GM23248 (cell line): ENCODE measurements at regions not wholly inside any gene's neighbourhood (a gene's known extent, or its start where the extent isn't known, plus 50 kb on each side); places are given as distances from the start of the nearest gene placed in this dataset.

ENCODE experiments used
- DNase-seq: peaks from one replicate; pipeline ENCODE4 v3.0.0-alpha.2; 2015
- H2AFZ ChIP-seq: fragments of 200-600 bp; sonication (generic); 2 replicates; pipeline ENCODE4 v1.6.1; 2016; ENCODE audit warnings: antibody characterized with exemption
- H3F3A ChIP-seq: fragments of 200-600 bp; sonication (generic); 2 replicates; pipeline ENCODE4 v1.6.1; 2016; ENCODE audit warnings: mild to moderate bottlenecking, antibody characterized with exemption, mixed run types; ENCODE audit not compliant: insufficient read depth
- H3K27ac ChIP-seq: fragments of 200-600 bp; sonication (generic); 2 replicates; pipeline ENCODE4 v1.5.1; 2016; ENCODE audit warnings: mild to moderate bottlenecking
- H3K27me3 ChIP-seq: fragments of 200-600 bp; sonication (generic); replicated peaks from 2 replicates; pipeline ENCODE4 v1.6.1; 2016; ENCODE audit warnings: mild to moderate bottlenecking; ENCODE audit not compliant: insufficient read depth
- H3K36me3 ChIP-seq: fragments of 200-600 bp; sonication (generic); 2 replicates; pipeline ENCODE4 v1.6.1; 2016; ENCODE audit warnings: low read depth, mild to moderate bottlenecking
- H3K4me1 ChIP-seq: fragments of 200-600 bp; sonication (generic); 2 replicates; pipeline ENCODE4 v1.6.1; 2016; ENCODE audit warnings: mild to moderate bottlenecking; ENCODE audit not compliant: insufficient read depth
- H3K4me2 ChIP-seq: fragments of 200-600 bp; sonication (generic); one replicate; pipeline ENCODE4 v1.6.1; 2016; ENCODE audit warnings: mild to moderate bottlenecking; ENCODE audit not compliant: unreplicated experiment
- H3K4me3 ChIP-seq: fragments of 200-600 bp; sonication (generic); 2 replicates; pipeline ENCODE4 v1.5.1; 2016; ENCODE audit warnings: mild to moderate bottlenecking
- H3K79me2 ChIP-seq: fragments of 200-600 bp; sonication (generic); 2 replicates; pipeline ENCODE4 v1.6.1; 2016; ENCODE audit warnings: mild to moderate bottlenecking; ENCODE audit not compliant: insufficient read depth
- H3K9ac ChIP-seq: fragments of 200-600 bp; sonication (generic); 2 replicates; pipeline ENCODE4 v1.6.1; 2016; ENCODE audit warnings: mild to moderate bottlenecking
- H3K9me2 ChIP-seq: fragments of 200-600 bp; sonication (generic); 2 replicates; pipeline ENCODE4 v1.6.1; 2016; ENCODE audit warnings: mixed run types, mild to moderate bottlenecking, moderate library complexity; ENCODE audit not compliant: insufficient read depth
- H3K9me3 ChIP-seq: fragments of 200-600 bp; sonication (generic); one replicate; pipeline ENCODE4 v1.6.1; 2017; ENCODE audit warnings: low read depth
- H4K20me1 ChIP-seq: fragments of 200-600 bp; sonication (generic); 2 replicates; pipeline ENCODE4 v1.6.0; 2016; ENCODE audit not compliant: insufficient read depth
- EZH2 ChIP-seq: fragments of 200-600 bp; sonication (generic); IDR thresholded peaks from 2 replicates; pipeline ENCODE4 v1.6.1; 2018; ENCODE audit warnings: antibody characterized with exemption, mild to moderate bottlenecking; ENCODE audit not compliant: insufficient read depth, poor library complexity, severe bottlenecking
- EZH2phosphoT487 ChIP-seq: fragments of 200-600 bp; sonication (generic); IDR thresholded peaks from 2 replicates; pipeline ENCODE4 v1.6.1; 2018; ENCODE audit warnings: antibody characterized with exemption, moderate library complexity, mild to moderate bottlenecking, low read depth; ENCODE audit not compliant: insufficient read depth
- WGBS, 2 experiments: methylation state at CpG; one replicate each; pipeline ENCODE4 v1.1.6; 2015 to 2017; ENCODE audit warnings: low lambda C conversion rate in 2 of 2, low coverage in 1 of 2; ENCODE audit errors: missing lambda C conversion rate in 2 of 2; 5-methylcytosine and 5-hydroxymethylcytosine counted together
- in situ Hi-C: fragments of 300-500 bp; cut with MboI; formaldehyde crosslinking; loops from 2 replicates; pipeline ENCODE4 v1.15.0; 2020

DNA sequence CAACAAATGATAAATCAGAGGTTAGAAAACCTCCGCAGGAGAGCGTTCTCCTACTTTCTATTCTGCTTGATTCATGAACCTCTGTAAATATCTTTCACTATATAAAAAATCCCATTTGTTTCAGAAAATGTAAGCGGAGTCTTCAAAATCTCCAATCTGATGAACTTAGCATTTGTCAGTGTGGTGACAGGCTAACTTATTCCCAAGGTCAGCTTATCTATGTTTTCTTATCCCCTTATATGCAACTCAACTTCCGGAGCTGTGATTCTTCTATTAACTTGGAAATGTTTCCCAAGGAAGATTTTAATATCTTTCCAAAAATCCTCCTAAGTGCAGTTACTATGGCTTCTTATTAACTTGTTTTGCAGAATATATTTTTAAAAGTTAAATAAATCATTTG, 87.5 kb upstream of the C1QTNF7 start:
- H3K27me3 ChIP-seq = peaks cover 68% of the 10 kb centered on the region
- H2AFZ ChIP-seq = no peak overlapping the region
- H3K9me2 ChIP-seq = no peaks in the 10 kb centered on the region
- no peaks in the 10 kb centered on the region for H4K20me1 ChIP-seq
- H3K4me3 ChIP-seq = no peak overlapping the region
- no peak for DNase-seq
- no peak overlapping the region for H3K27ac ChIP-seq
- no peak overlapping the region for H3K4me2 ChIP-seq
- TF ChIP-seq EZH2phosphoT487 = no peak
- peak; percentile 39 for TF ChIP-seq EZH2
- H3K9me3 ChIP-seq = no peaks in the 10 kb centered on the region
- 35 to 41% methylated on average over 4 of the region's 4 CpGs for WGBS, 2 experiments
- peaks cover 15% of the 10 kb centered on the region; the same call in 1 of the 2 replicates for H3K4me1 ChIP-seq
- H3F3A ChIP-seq = 0 out of 2 replicates have a peak, but pooled peaks cover 7% of the 10 kb centered on the region
- no peaks in the 10 kb centered on the region for H3K36me3 ChIP-seq
- in situ Hi-C loops = no loop called here
- no peak overlapping the region for H3K9ac ChIP-seq
- no peaks in the 10 kb centered on the region for H3K79me2 ChIP-seq

DNA sequence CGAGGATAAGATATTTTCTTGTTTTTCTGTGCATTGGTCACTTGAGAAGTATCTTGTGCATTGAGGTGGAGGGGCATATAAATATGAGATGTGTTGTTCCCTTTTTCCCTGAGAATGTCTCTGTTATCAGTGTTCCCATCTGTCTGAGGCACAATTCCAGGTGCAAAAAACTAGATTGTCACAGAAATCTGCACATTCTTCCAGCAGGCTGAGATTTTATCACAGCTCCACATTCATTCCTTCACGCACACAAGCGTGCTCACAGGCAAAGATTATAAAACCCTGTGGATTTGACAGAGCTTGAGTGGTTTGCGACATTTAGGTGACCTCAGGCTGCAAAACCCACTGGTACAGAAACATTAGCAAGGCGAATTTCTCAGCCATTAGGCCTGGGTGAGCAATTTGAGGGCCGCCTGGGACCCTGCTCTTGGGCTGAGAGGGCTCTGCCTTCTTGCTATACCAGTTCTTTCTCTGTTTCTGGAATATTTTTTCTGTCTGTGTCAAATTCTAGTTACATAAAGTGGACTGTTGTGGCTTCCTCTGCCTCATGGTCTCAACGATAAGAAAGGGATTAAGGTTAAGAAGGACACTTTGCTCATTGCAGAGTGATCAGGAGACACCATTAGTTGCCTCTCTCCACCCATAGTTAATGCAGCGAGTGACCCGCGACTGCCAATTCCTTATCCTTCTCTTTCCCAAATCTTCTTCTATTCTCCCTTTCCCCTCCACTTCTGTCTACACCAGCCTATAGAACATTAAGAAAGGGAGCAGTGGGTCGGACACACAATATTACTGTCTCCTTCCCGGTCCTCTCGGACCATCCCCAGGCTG, 86.7 kb upstream of the C1QTNF7 start:
- Histone ChIP-seq H3K4me3 (no peak overlapping the region), H3K79me2 (no peaks in the 10 kb centered on the region), H3K27ac (no peak overlapping the region), H3K9me2 (no peaks in the 10 kb centered on the region), H3K9me3 (no peaks in the 10 kb centered on the region), H3K4me1 (peaks cover 15% of the 10 kb centered on the region; the same call in 1 of the 2 replicates), H3K27me3 (peaks cover 71% of the 10 kb centered on the region), H3K36me3 (no peaks in the 10 kb centered on the region), H4K20me1 (no peaks in the 10 kb centered on the region), H3K4me2 (no peak overlapping the region), H3K9ac (no peak overlapping the region), H3F3A (0 out of 2 replicates have a peak, but pooled peaks cover 4% of the 10 kb centered on the region), H2AFZ (no peak overlapping the region)
- in situ Hi-C loops = no loop called here
- 36 to 40% methylated on average over 13 of the region's 13 CpGs for WGBS, 2 experiments
- TF ChIP-seq EZH2phosphoT487 (no peak), EZH2 (no peak)
- no peak for DNase-seq

- in situ Hi-C loops = no loop called here
- H3K4me2 ChIP-seq = no peak overlapping the region
- WGBS, 2 experiments = 14 to 18% methylated on average over 21 of the region's 21 CpGs
Measured at GRCh38 chr4:15341733-15342300, 86.0 kb upstream of the C1QTNF7 start.

DNA sequence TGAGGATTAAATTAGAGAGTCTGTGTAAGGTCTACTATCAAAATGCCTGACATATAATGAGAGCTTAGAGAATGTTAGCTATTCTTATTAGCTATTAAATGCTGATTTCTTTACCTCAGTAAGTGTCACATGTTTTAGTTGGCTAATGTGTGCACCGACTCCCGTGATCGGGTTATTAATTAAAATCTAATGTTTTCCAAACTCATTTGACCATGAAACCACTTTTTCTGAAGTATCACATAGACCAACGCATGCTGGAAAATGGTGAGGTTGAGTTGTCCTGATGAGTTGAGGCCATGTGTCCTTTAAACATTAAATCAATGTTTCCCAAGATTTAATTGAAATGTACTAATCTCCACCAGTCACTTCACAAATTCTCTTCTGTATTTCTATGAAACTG, 84.8 kb upstream of the C1QTNF7 start:
- no peak for TF ChIP-seq EZH2phosphoT487
- TF ChIP-seq EZH2 = no peak
- no peaks in the 10 kb centered on the region for H3K79me2 ChIP-seq
- 75 to 76% methylated on average over 4 of the region's 4 CpGs for WGBS, 2 experiments
- 0 out of 2 replicates have a peak, but pooled peaks cover 4% of the 10 kb centered on the region for H3F3A ChIP-seq
- H4K20me1 ChIP-seq = no peaks in the 10 kb centered on the region
- no peak overlapping the region for H3K9ac ChIP-seq
- in situ Hi-C loops = no loop called here
- H3K36me3 ChIP-seq = no peaks in the 10 kb centered on the region
- no peak overlapping the region for H2AFZ ChIP-seq
- H3K4me1 ChIP-seq = 0 out of 2 replicates have a peak, but pooled peaks cover 5% of the 10 kb centered on the region
- no peak for DNase-seq
- no peak overlapping the region for H3K27ac ChIP-seq
- H3K9me2 ChIP-seq = no peaks in the 10 kb centered on the region
- peaks cover 89% of the 10 kb centered on the region for H3K27me3 ChIP-seq
- no peaks in the 10 kb centered on the region for H3K9me3 ChIP-seq
- H3K4me2 ChIP-seq = no peak overlapping the region
- H3K4me3 ChIP-seq = no peak overlapping the region

More at GRCh38 chr4:15341733-15342300, 86.0 kb upstream of the C1QTNF7 start:
- H3K36me3 ChIP-seq = no peaks in the 10 kb centered on the region
- no peaks in the 10 kb centered on the region for H3K9me3 ChIP-seq
- H3F3A ChIP-seq = 0 out of 2 replicates have a peak, but pooled peaks cover 4% of the 10 kb centered on the region
- no peaks in the 10 kb centered on the region for H4K20me1 ChIP-seq
- no peak overlapping the region for H3K4me3 ChIP-seq
- peak; percentile 27 for DNase-seq
- no peaks in the 10 kb centered on the region for H3K79me2 ChIP-seq
- no peak overlapping the region for H2AFZ ChIP-seq
- no peak overlapping the region for H3K9ac ChIP-seq
- H3K27ac ChIP-seq = no peak overlapping the region
- peaks cover 77% of the 10 kb centered on the region for H3K27me3 ChIP-seq
- H3K9me2 ChIP-seq = no peaks in the 10 kb centered on the region
- TF ChIP-seq EZH2phosphoT487 (no peak), EZH2 (no peak)
- H3K4me1 ChIP-seq = 0 out of 2 replicates have a peak, but pooled peaks cover 8% of the 10 kb centered on the region
